GM12891 (cell line): ENCODE measurements at regions not wholly inside any gene's neighbourhood (a gene's known extent, or its start where the extent isn't known, plus 50 kb on each side); places are given as distances from the start of the nearest gene placed in this dataset.

Experiments
- DNase-seq: peaks from one replicate; pipeline ENCODE4 v3.0.0; 2011; ENCODE audit warnings: low spot score; ENCODE audit not compliant: insufficient read length
- FAIRE-seq: peaks from 2 replicates; lab custom pipeline; 2011; peaks lifted over from hg19 to GRCh38; lab: Jason Lieb, UNC
- PAX5 ChIP-seq: IDR thresholded peaks from 2 replicates; pipeline ENCODE4 v1.6.1; 2011; ENCODE audit warnings: low read length, moderate library complexity, mild to moderate bottlenecking; ENCODE audit not compliant: insufficient read depth, severe bottlenecking
- POLR2A ChIP-seq: IDR thresholded peaks from 2 replicates; pipeline ENCODE4 v1.6.1; 2011; ENCODE audit warnings: low read depth, low read length, control low read depth
- POLR2AphosphoS5 ChIP-seq: IDR thresholded peaks from 2 replicates; pipeline ENCODE4 v1.6.1; 2011; ENCODE audit warnings: low read depth, low read length, control low read depth
- POU2F2 ChIP-seq: IDR thresholded peaks from 2 replicates; pipeline ENCODE4 v1.6.1; 2011; ENCODE audit warnings: low read depth, mild to moderate bottlenecking, control low read depth, low read length, moderate library complexity
- SPI1 ChIP-seq: IDR thresholded peaks from 2 replicates; pipeline ENCODE4 v1.6.1; 2011; ENCODE audit warnings: low read depth, low read length, control low read depth
- TAF1 ChIP-seq: IDR thresholded peaks from 2 replicates; pipeline ENCODE4 v1.6.1; 2011; ENCODE audit warnings: low read depth, low read length, control low read depth

DNA sequence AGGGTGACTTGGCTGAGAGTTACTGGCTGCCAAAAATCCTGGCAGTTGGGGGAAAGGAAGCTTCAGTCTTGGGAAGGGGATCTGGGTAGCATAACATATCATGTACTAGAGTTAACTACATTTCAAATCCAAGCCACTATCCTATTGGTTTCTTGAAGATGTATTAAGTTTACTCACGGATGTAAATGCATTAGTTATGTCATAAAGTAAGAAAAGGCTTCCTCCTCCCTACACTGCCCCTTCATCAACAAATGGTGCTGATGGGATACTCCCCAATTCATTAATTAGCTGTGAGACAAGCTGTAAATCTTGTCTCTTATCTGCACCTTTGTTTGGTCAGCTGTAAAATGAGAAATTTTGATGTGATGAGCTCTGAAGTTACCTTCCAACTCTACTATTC, 150.1 kb upstream of the SOX5 start:
- no peak for TF ChIP-seq POU2F2
- TF ChIP-seq SPI1: no peak
- no peak for TF ChIP-seq POLR2A
- no peak for TF ChIP-seq POLR2AphosphoS5
- TF ChIP-seq PAX5: no peak
- no peak for TF ChIP-seq TAF1
- FAIRE-seq (no peak), DNase-seq (no peak)

DNA sequence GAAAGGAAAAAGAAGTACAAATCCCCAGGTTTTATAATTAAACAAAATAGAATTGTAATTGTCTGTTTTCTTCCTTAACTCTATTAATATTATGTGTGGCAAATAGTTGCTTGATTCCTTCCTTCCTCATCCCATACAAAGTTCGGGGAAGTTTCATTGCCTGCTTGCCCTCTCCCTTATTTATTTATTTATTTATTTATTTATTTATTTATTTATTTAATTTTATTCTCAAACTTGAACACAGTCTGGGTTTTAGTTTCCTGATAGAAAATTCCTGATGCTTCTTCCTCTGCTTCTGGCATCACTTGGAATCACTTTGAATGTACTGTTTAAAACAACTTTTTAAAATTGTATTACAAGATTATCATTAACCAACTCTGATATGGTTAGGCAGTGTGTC, 145.8 kb upstream of the SOX5 start:
- TF ChIP-seq POLR2AphosphoS5 (no peak), TAF1 (no peak), PAX5 (no peak), SPI1 (no peak), POLR2A (no peak), POU2F2 (no peak)
- FAIRE-seq (no peak), DNase-seq (no peak)

- DNase-seq: no peak
- FAIRE-seq: no peak
These were observed 140.0 kb upstream of the SOX5 start for GRCh38 chr12:24089510-24089890.

GRCh38 chr12:24088751-24089509, 139.5 kb upstream of the SOX5 start:
- DNase-seq: no peak
- FAIRE-seq: no peak
- TF ChIP-seq POLR2A (no peak), POU2F2 (no peak), TAF1 (no peak), SPI1 (no peak), POLR2AphosphoS5 (no peak), PAX5 (no peak)

More at GRCh38 chr12:24089510-24089890, 140.0 kb upstream of the SOX5 start:
- no peak for TF ChIP-seq SPI1

- FAIRE-seq (no peak), DNase-seq (no peak)
- TF ChIP-seq SPI1 (no peak), TAF1 (no peak), PAX5 (no peak), POU2F2 (no peak), POLR2AphosphoS5 (no peak), POLR2A (no peak)
These were observed 137.8 kb upstream of the SOX5 start for GRCh38 chr12:24087294-24087693.

- DNase-seq (no peak), FAIRE-seq (no peak)
- TF ChIP-seq SPI1 (no peak), TAF1 (no peak), PAX5 (no peak), POU2F2 (no peak), POLR2AphosphoS5 (no peak), POLR2A (no peak)
These were observed 135.3 kb upstream of the SOX5 start for GRCh38 chr12:24084800-24085199.

GRCh38 chr12:24083838-24084237, 134.4 kb upstream of the SOX5 start:
- FAIRE-seq (no peak), DNase-seq (no peak)
- TF ChIP-seq POLR2A (no peak), POU2F2 (no peak), PAX5 (no peak), TAF1 (no peak), POLR2AphosphoS5 (no peak), SPI1 (no peak)

DNA sequence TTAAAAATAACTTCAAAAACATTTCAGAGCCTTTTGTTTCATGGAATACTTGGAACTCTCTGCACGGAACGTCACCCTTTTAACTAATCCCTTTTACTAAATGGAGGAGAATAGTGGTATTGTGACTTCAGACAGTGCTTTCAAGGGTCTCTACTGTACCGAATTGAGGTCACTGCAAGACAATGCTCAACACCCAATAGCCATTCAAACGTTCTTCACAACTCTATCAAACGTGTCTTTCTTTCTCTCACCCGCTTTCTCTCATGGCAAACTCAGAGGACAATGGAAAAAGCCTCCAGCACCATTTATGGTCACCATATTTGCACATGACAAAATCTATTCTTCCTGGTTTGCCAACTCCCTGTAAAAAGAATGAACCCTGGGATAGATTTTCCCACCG, 132.1 kb upstream of the SOX5 start:
- no peak for FAIRE-seq
- TF ChIP-seq SPI1: no peak
- TF ChIP-seq TAF1: no peak
- no peak for TF ChIP-seq POLR2AphosphoS5
- no peak for TF ChIP-seq POLR2A
- no peak for TF ChIP-seq PAX5
- no peak for TF ChIP-seq POU2F2

DNA sequence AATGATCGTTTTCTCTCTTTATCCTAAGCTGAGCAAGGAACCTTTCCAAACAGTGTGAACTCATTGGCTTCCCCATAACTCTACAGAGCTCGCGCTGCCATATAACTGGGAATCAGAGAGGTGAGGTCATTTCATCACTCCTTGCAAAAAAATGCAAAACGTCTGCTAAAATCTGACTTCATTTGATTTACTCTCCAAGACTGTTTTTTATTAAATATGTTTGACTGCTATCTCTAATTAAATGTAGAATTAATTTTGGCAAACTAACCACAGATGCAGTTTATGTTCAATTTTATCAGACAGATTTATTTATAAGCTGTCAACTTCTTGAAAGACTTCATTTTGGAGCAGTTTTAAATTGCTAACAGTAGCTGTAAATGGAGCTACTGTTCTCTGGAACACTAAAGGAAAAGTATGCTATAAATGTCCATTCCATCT, 131.6 kb upstream of the SOX5 start:
- DNase-seq (no peak), FAIRE-seq (no peak)
- TF ChIP-seq POLR2A (no peak), POLR2AphosphoS5 (no peak), PAX5 (no peak), SPI1 (no peak), TAF1 (no peak), POU2F2 (no peak)

More for the DNA sequence above, 132.1 kb upstream of the SOX5 start:
- no peak for DNase-seq
